ENCODE measurements at regions not wholly inside any gene's neighbourhood (a gene's known extent, or its start where the extent isn't known, plus 50 kb on each side); places are given as distances from the start of the nearest gene placed in this dataset.

GRCh38 chr6:159109391-159109790 is 59.8 kb upstream of the FNDC1 start:
- no peak for TF ChIP-seq CTCF (IDR thresholded peaks at IDR 0.05)
- Histone ChIP-seq H3K4me1 (ENCODE audit: insufficient read depth, low read length) (peaks cover 86% of the 10 kb centered on the region), H3K27me3 (ENCODE audit: control insufficient read depth in 1 of 2, insufficient read depth in 2 of 2, low read length in 2 of 2) (no peaks in the 10 kb centered on the region), H3K36me3 (ENCODE audit: insufficient read depth, low read length) (no peaks in the 10 kb centered on the region), H3K4me3 (ENCODE audit: low read length) (no peak overlapping the region), H3K9me3 (ENCODE audit: control insufficient read depth in 1 of 2, insufficient read depth in 1 of 2, low read length in 2 of 2) (no peaks in the 10 kb centered on the region), H3K27ac (ENCODE audit: low read depth in 1 of 2, low read length in 2 of 2) (peak overlapping the region; percentile 16 to 80)
- H3K4me3 Mint-ChIP-seq = no peak overlapping the region
- CTCF ChIA-PET = interaction anchor here (0.9 to 8.8 kb wide), 6 partner anchors 17 to 101 kb away, joined by 3 to 77 read pairs (median 9); partner anchors contain the start of gene TAGAP
- H3K36me3 Mint-ChIP-seq (ENCODE audit: low read depth) = no peaks in the 10 kb centered on the region
- peak overlapping the region; percentile 88 for H3K27ac Mint-ChIP-seq
- H3K9me3 Mint-ChIP-seq = no peaks in the 10 kb centered on the region
- DNase-seq (no peak), ATAC-seq (ENCODE audit: poor library complexity) (no peak)
- H3K27me3 Mint-ChIP-seq = no peaks in the 10 kb centered on the region
- POLR2A ChIA-PET = interaction anchor here (1.0 to 5.3 kb wide), 2 partner anchors 67 to 101 kb away, joined by 4 to 120 read pairs; partner anchors contain the start of gene TAGAP
- H3K4me1 Mint-ChIP-seq (ENCODE audit: low read depth) = peaks cover 65% of the 10 kb centered on the region
- intact Hi-C loops (cut with DNase I, micrococcal nuclease) = loop anchor here (10.0 kb wide), 2 partner anchors 405 to 465 kb away; partner anchors contain the start of gene DYNLT1 (in 1 of the 2)

- Histone ChIP-seq H3K4me3 (ENCODE audit: low read length) (no peak overlapping the region), H3K4me1 (ENCODE audit: insufficient read depth, low read length) (peaks cover 88% of the 10 kb centered on the region), H3K27ac (ENCODE audit: low read depth in 1 of 2, low read length in 2 of 2) (peak overlapping the region; percentile 80 to 92), H3K36me3 (ENCODE audit: insufficient read depth, low read length) (no peaks in the 10 kb centered on the region), H3K9me3 (ENCODE audit: control insufficient read depth in 1 of 2, insufficient read depth in 1 of 2, low read length in 2 of 2) (no peaks in the 10 kb centered on the region), H3K27me3 (ENCODE audit: control insufficient read depth in 1 of 2, insufficient read depth in 2 of 2, low read length in 2 of 2) (no peaks in the 10 kb centered on the region)
- no peak for ATAC-seq (ENCODE audit: poor library complexity)
- H3K4me1 Mint-ChIP-seq (ENCODE audit: low read depth) = peaks cover 73% of the 10 kb centered on the region
- H3K27me3 Mint-ChIP-seq = no peaks in the 10 kb centered on the region
- H3K36me3 Mint-ChIP-seq (ENCODE audit: low read depth) = no peaks in the 10 kb centered on the region
- intact Hi-C loops (cut with DNase I, micrococcal nuclease) = loop anchor here (10.0 kb wide), 2 partner anchors 404 to 464 kb away; partner anchors contain the start of gene DYNLT1 (in 1 of the 2)
- TF ChIP-seq CTCF (IDR thresholded peaks at IDR 0.05) = no peak
- no peak for DNase-seq
- H3K9me3 Mint-ChIP-seq = no peaks in the 10 kb centered on the region
- POLR2A ChIA-PET = interaction anchor here (2.3 to 5.3 kb wide), 4 partner anchors 46 to 98 kb away, joined by 18 to 120 read pairs (median 28); partner anchors contain the start of gene TAGAP
- H3K4me3 Mint-ChIP-seq = peak overlapping the region; percentile 85
- CTCF ChIA-PET = interaction anchor here (1.4 to 8.8 kb wide), 4 partner anchors 26 to 100 kb away, joined by 4 to 77 read pairs (median 48); partner anchors contain the start of gene TAGAP
- H3K27ac Mint-ChIP-seq = peak overlapping the region; percentile 88
Observed at GRCh38 chr6:159108426-159108985, 60.7 kb upstream of the FNDC1 start.

GRCh38 chr6:159107451-159108260 is 61.5 kb upstream of the FNDC1 start:
- H3K4me3 ChIP-seq (ENCODE audit: low read length) = peak overlapping the region; percentile 44
- peak; percentile 49 for ATAC-seq (ENCODE audit: poor library complexity)

More at GRCh38 chr6:159107451-159108260, 61.5 kb upstream of the FNDC1 start:
- H3K4me3 Mint-ChIP-seq = peak overlapping the region; percentile 85
- H3K27ac Mint-ChIP-seq = peak overlapping the region; percentile 88
- H3K36me3 Mint-ChIP-seq (ENCODE audit: low read depth) = no peaks in the 10 kb centered on the region
- DNase-seq = peak; percentile 34 to 86 (median 66)
- ChIA-PET POLR2A (interaction anchor here (0.7 to 5.3 kb wide), 17 partner anchors 9 to 254 kb away, joined by 3 to 120 read pairs (median 6); partner anchors contain the start of genes RSPH3 and TAGAP), CTCF (interaction anchor here (0.6 to 8.8 kb wide), 7 partner anchors 27 to 290 kb away, joined by 3 to 77 read pairs (median 4); partner anchors contain the start of genes RSPH3 and TAGAP)
- Histone ChIP-seq H3K36me3 (ENCODE audit: insufficient read depth, low read length) (no peaks in the 10 kb centered on the region), H3K9me3 (ENCODE audit: control insufficient read depth in 1 of 2, insufficient read depth in 1 of 2, low read length in 2 of 2) (no peaks in the 10 kb centered on the region), H3K4me1 (ENCODE audit: insufficient read depth, low read length) (peaks cover 84% of the 10 kb centered on the region), H3K27me3 (ENCODE audit: control insufficient read depth in 1 of 2, insufficient read depth in 2 of 2, low read length in 2 of 2) (no peaks in the 10 kb centered on the region), H3K27ac (ENCODE audit: low read depth in 1 of 2, low read length in 2 of 2) (peak overlapping the region; percentile 80 to 92)
- peaks cover 80% of the 10 kb centered on the region for H3K4me1 Mint-ChIP-seq (ENCODE audit: low read depth)
- H3K9me3 Mint-ChIP-seq = no peaks in the 10 kb centered on the region
- H3K27me3 Mint-ChIP-seq = no peaks in the 10 kb centered on the region
- no peak for TF ChIP-seq CTCF (IDR thresholded peaks at IDR 0.05)
- intact Hi-C loops (cut with DNase I, micrococcal nuclease) = loop anchor here (2.0 to 10.0 kb wide), 3 partner anchors 27 to 463 kb away; partner anchors contain the start of gene DYNLT1 (in 1 of the 2)

All from CD4-positive, alpha-beta T cell (primary cell).